HepG2 (cell line): ENCODE measurements at regions not wholly inside any gene's neighbourhood (a gene's known extent, or its start where the extent isn't known, plus 50 kb on each side); places are given as distances from the start of the nearest gene placed in this dataset.

Experiments used
- ATAC-seq: fragments of 200-7000 bp; cut with Tn5 transposase; 3 replicates; pipeline ENCODE4 v1.9.1; 2020; ENCODE audit warnings: mild to moderate bottlenecking, moderate library complexity
- BruUV-seq: library from RNA; stranded (reverse); fragments of 400-500 nt; replicated peaks from 2 replicates; lab custom pipeline; 2021; lab: Mats Ljungman, UMichigan
- CTCF ChIA-PET: fragments of 300-600 bp; formaldehyde crosslinking; extraction: SDS; loops from one replicate; lab custom pipeline; 2021; ENCODE audit warnings: low total read pairs, inconsistent platforms, low intra/inter-chr PET ratio; lab: Yijun Ruan, JAX
- POLR2A ChIA-PET: fragments of 350-600 bp; sonication (Branson Sonifier 250); formaldehyde crosslinking; loops from one replicate; lab custom pipeline; 2020; ENCODE audit warnings: antibody characterized with exemption, inconsistent platforms; lab: Yijun Ruan, JAX
- DNase-seq: peaks from one replicate; pipeline ENCODE4 v3.0.0-alpha.2; 2015; ENCODE audit warnings: low spot score
- FAIRE-seq: peaks from 3 replicates; lab custom pipeline; 2011; peaks lifted over from hg19 to GRCh38; lab: Jason Lieb, UNC
- H2AFZ ChIP-seq: one replicate; pipeline ENCODE4 v1.6.1; 2011; ENCODE audit warnings: low read length, inconsistent platforms
- H3K27ac ChIP-seq: fragments of 300-600 bp; 3 replicates; pipeline ENCODE4 v1.8.0; 2011; ENCODE audit warnings: mixed run types, mild to moderate bottlenecking, mixed read lengths, low read length, inconsistent platforms; ENCODE audit not compliant: insufficient read depth; ENCODE audit errors: extremely low read length
- H3K27me3 ChIP-seq, 2 experiments: fragments of 200-600 bp in 1 of 2; 2 replicates in 1 of 2; 3 replicates in 1 of 2; pipeline versions ENCODE4 v1.6.0 to v1.8.0; 2011; ENCODE audit warnings: low read length in 2 of 2, mild to moderate bottlenecking in 2 of 2, moderate library complexity in 2 of 2, inconsistent platforms in 1 of 2; ENCODE audit not compliant: insufficient read depth in 2 of 2, control insufficient read depth in 1 of 2
- H3K36me3 ChIP-seq, 2 experiments: fragments of 200-600 bp in 1 of 2; replicated peaks in 1 of 2; 2 replicates in 1 of 2; 3 replicates in 1 of 2; pipeline versions ENCODE4 v1.5.1 to v1.8.0; 2011; ENCODE audit warnings: low read length in 2 of 2, inconsistent platforms in 1 of 2; ENCODE audit not compliant: insufficient read depth in 2 of 2, control insufficient read depth in 1 of 2
- H3K4me1 ChIP-seq: 2 replicates; pipeline ENCODE4 v1.5.1; 2012; ENCODE audit warnings: low read length, inconsistent platforms; ENCODE audit not compliant: insufficient read depth
- H3K4me2 ChIP-seq: 2 replicates; pipeline ENCODE4 v1.6.0; 2011; ENCODE audit warnings: low read depth, low read length, inconsistent platforms
- H3K4me3 ChIP-seq, 3 experiments: fragments of 200-600 bp in 1 of 3; sonication (generic), shearing (Covaris generic) in 1 of 3; replicated peaks in 1 of 3; 2 replicates each; pipeline ENCODE4 v1.5.1; 2011 to 2016; ENCODE audit warnings: low read length in 3 of 3, inconsistent platforms in 2 of 3, low read depth in 2 of 3, mild to moderate bottlenecking in 2 of 3, control low read depth in 1 of 3, mixed read lengths in 1 of 3; ENCODE audit not compliant: insufficient read depth in 1 of 3
- H3K79me2 ChIP-seq: one replicate; pipeline ENCODE4 v1.6.1; 2011; ENCODE audit warnings: low read length, inconsistent platforms; ENCODE audit not compliant: insufficient read depth
- H3K9ac ChIP-seq: 2 replicates; pipeline ENCODE4 v1.6.0; 2011; ENCODE audit warnings: mild to moderate bottlenecking, low read depth, low read length, inconsistent platforms; ENCODE audit not compliant: insufficient read depth
- H3K9me3 ChIP-seq: 2 replicates; pipeline ENCODE4 v1.5.1; 2012; ENCODE audit warnings: mild to moderate bottlenecking, low read length
- H4K20me1 ChIP-seq: 2 replicates; pipeline ENCODE4 v1.6.0; 2011; ENCODE audit warnings: inconsistent platforms, mild to moderate bottlenecking, low read length, moderate library complexity; ENCODE audit not compliant: insufficient read depth
- DNMT1 ChIP-seq: sonication (generic); formaldehyde crosslinking; IDR thresholded peaks from 2 replicates; pipeline ENCODE4 v1.5.1; 2020; ENCODE audit warnings: mild to moderate bottlenecking, missing genetic modification reagents
- DR1 ChIP-seq: sonication (generic); formaldehyde crosslinking; IDR thresholded peaks from 2 replicates; pipeline ENCODE4 v1.8.0; 2021; ENCODE audit warnings: mild to moderate bottlenecking, missing genetic modification reagents, inconsistent platforms
- FOSL2 ChIP-seq: sonication (generic); formaldehyde crosslinking; IDR thresholded peaks from 2 replicates; pipeline ENCODE4 v1.4.0; 2020; ENCODE audit warnings: missing genetic modification reagents
- HIC2 ChIP-seq: sonication (generic); formaldehyde crosslinking; IDR thresholded peaks from 2 replicates; pipeline ENCODE4 v1.9.0; 2022; ENCODE audit warnings: low read depth, missing genetic modification reagents
- NR3C1 ChIP-seq: sonication (generic); formaldehyde crosslinking; IDR thresholded peaks from 2 replicates; pipeline ENCODE4 v1.4.0; 2020; ENCODE audit warnings: missing genetic modification reagents
- PHF8 ChIP-seq: sonication (generic); formaldehyde crosslinking; IDR thresholded peaks from 2 replicates; pipeline ENCODE4 v1.5.0; 2020; ENCODE audit warnings: missing genetic modification reagents
- RAD21 ChIP-seq: fragments of 450-650 bp; formaldehyde crosslinking; IDR thresholded peaks from 2 replicates; pipeline ENCODE4 v1.5.0; 2020; ENCODE audit warnings: mild to moderate bottlenecking
- TCF12 ChIP-seq, 2 experiments: fragments of 450-650 bp in 1 of 2; sonication (generic) in 1 of 2; formaldehyde crosslinking in 1 of 2; IDR thresholded peaks; 2 replicates each; pipeline versions ENCODE4 v1.6.1 to v1.8.0; 2017 to 2022; ENCODE audit warnings: antibody characterized with exemption in 1 of 2, mild to moderate bottlenecking in 1 of 2, missing genetic modification reagents in 1 of 2, moderate library complexity in 1 of 2
- TFE3 ChIP-seq: IDR thresholded peaks from 2 replicates; pipeline ENCODE4 v1.6.1; 2016
- THAP7 ChIP-seq: sonication (generic); formaldehyde crosslinking; IDR thresholded peaks from 2 replicates; pipeline ENCODE4 v1.8.1; 2023; ENCODE audit warnings: mild to moderate bottlenecking, missing genetic modification reagents
- ZBTB33 ChIP-seq: sonication (generic); formaldehyde crosslinking; IDR thresholded peaks from 2 replicates; pipeline ENCODE4 v1.4.0; 2020; ENCODE audit warnings: missing genetic modification reagents
- ZNF496 ChIP-seq: sonication (generic); formaldehyde crosslinking; IDR thresholded peaks from 2 replicates; pipeline ENCODE4 v1.8.1; 2023; ENCODE audit warnings: mild to moderate bottlenecking, moderate library complexity, missing genetic modification reagents; ENCODE audit not compliant: insufficient replicate concordance
- ZNF678 ChIP-seq: sonication (generic); formaldehyde crosslinking; IDR thresholded peaks from 2 replicates; pipeline ENCODE4 v1.4.0; 2020; ENCODE audit warnings: mild to moderate bottlenecking, missing genetic modification reagents
- ZNF7 ChIP-seq: IDR thresholded peaks from 2 replicates; pipeline ENCODE4 v1.6.1; 2016; ENCODE audit warnings: missing biosample characterization, missing genetic modification reagents
- ZNF770 ChIP-seq: sonication (generic); formaldehyde crosslinking; IDR thresholded peaks from 2 replicates; pipeline ENCODE4 v1.5.0; 2020; ENCODE audit warnings: mild to moderate bottlenecking, missing genetic modification reagents
- ZSCAN20 ChIP-seq: sonication (generic); formaldehyde crosslinking; IDR thresholded peaks from 2 replicates; pipeline ENCODE4 v1.4.0; 2020; ENCODE audit warnings: missing genetic modification reagents, mild to moderate bottlenecking, borderline replicate concordance
- in situ Hi-C: cut with HindIII; loops from 2 replicates; pipeline ENCODE4 v1.10.0; 2017; ENCODE audit warnings: low pct_unique_long_range_greater_than_20kb; ENCODE audit not compliant: extremely low pct_ligation_motif_present
- intact Hi-C: fragments of 100-400 bp; cut with micrococcal nuclease; formaldehyde crosslinking; loops from one replicate; pipeline ENCODE4 v1.10.0; 2022; ENCODE audit not compliant: unreplicated experiment

- TF ChIP-seq DR1 (no peak), PHF8 (CRISPR knock-in tag) (no peak), DNMT1 (CRISPR knock-in tag) (no peak), FOSL2 (CRISPR knock-in tag) (no peak), ZSCAN20 (CRISPR knock-in tag) (no peak), NR3C1 (CRISPR knock-in tag) (no peak), THAP7 (CRISPR knock-in tag) (no peak), ZNF7 (CRISPR knock-in tag) (no peak), ZBTB33 (CRISPR knock-in tag) (no peak), HIC2 (no peak), TFE3 (no peak), ZNF678 (no peak), ZNF496 (CRISPR knock-in tag) (no peak), TCF12 (IDR thresholded peaks at IDR 0.05) (no peak), TCF12 (CRISPR knock-in tag; IDR thresholded peaks at IDR 0.05) (no peak), RAD21 (CRISPR knock-in tag) (no peak), ZNF770 (CRISPR knock-in tag) (no peak)
- Histone ChIP-seq H3K27me3 (no peaks in the 10 kb centered on the region), H3K4me3 (no peak overlapping the region), H2AFZ (no peak overlapping the region), H3K27ac (no peak overlapping the region), H3K4me1 (no peaks in the 10 kb centered on the region), H3K4me2 (no peak overlapping the region), H3K79me2 (no peaks in the 10 kb centered on the region), H3K9ac (no peak overlapping the region), H4K20me1 (no peaks in the 10 kb centered on the region), H3K36me3 (no peaks in the 10 kb centered on the region), H3K9me3 (no peaks in the 10 kb centered on the region)
- no peak for DNase-seq
- intact Hi-C loops: no loop called here
- BruUV-seq: no TSS peak
- no peak for FAIRE-seq
- ChIA-PET POLR2A (no interaction called here), CTCF (no interaction called here)
- in situ Hi-C loops: no loop called here
- no peak for ATAC-seq
Observed at GRCh38 chr2:53216805-53217204, 550.8 kb upstream of the CHAC2 start.
